ENCODE measurements at regions not wholly inside any gene's neighbourhood (a gene's known extent, or its start where the extent isn't known, plus 50 kb on each side); places are given as distances from the start of the nearest gene placed in this dataset.

GRCh38 chr6:81265106-81265505 lies 487.4 kb downstream of the TENT5A start:
- no peaks in the 10 kb centered on the region for H3K79me2 ChIP-seq (ENCODE audit: control insufficient read depth, insufficient read depth, low read length)
- H3K4me1 ChIP-seq (ENCODE audit: control insufficient read depth, insufficient read depth, low read length), result no peaks in the 10 kb centered on the region
- no peaks in the 10 kb centered on the region for H3K9me3 ChIP-seq (replicated peaks; ENCODE audit: control insufficient read depth, insufficient read depth, low read length)
- intact Hi-C loops (cut with micrococcal nuclease; ENCODE audit: unreplicated experiment) (no loop called here), in situ Hi-C loops (cut with MboI) (no loop called here)
- no peak overlapping the region for H3K27ac ChIP-seq (ENCODE audit: control insufficient read depth, insufficient read depth)
- no peak for DNase-seq (ENCODE audit: low read depth, low spot score)
- no peaks in the 10 kb centered on the region for H4K20me1 ChIP-seq (ENCODE audit: control insufficient read depth, insufficient read depth)
- POLR2A ChIA-PET, result no interaction called here
- no peaks in the 10 kb centered on the region for H3K36me3 ChIP-seq (ENCODE audit: control insufficient read depth in 2 of 2, insufficient read depth in 2 of 2, low read length in 1 of 2)
- RAD21 ChIA-PET (ENCODE audit: unreplicated experiment), result no interaction called here
- CTCF ChIA-PET, result no interaction called here
- no peak overlapping the region for H3K4me3 ChIP-seq
- no peak overlapping the region for H2AFZ ChIP-seq (ENCODE audit: control insufficient read depth, low read depth, low read length)
- no TSS peak for BruUV-seq (replicated peaks)
- no peaks in the 10 kb centered on the region for H3K27me3 ChIP-seq (replicated peaks in 1 of 2; ENCODE audit: control insufficient read depth in 2 of 2, insufficient read depth in 2 of 2, low read length in 1 of 2)
- no peak overlapping the region for H3K9ac ChIP-seq (ENCODE audit: control insufficient read depth, insufficient read depth, low read length)
- no peak overlapping the region for H3K4me2 ChIP-seq (ENCODE audit: control insufficient read depth, insufficient read depth)
- SMC1A ChIA-PET (ENCODE audit: uncharacterized antibody, unreplicated experiment), result no interaction called here
- 60% methylated on average over 4 of the region's 4 CpGs for WGBS (ENCODE audit: insufficient coverage, insufficient replicate concordance, low lambda C conversion rate, missing lambda C conversion rate)
- no peak for ATAC-seq
- TF ChIP-seq PML (IDR thresholded peaks at IDR 0.05; ENCODE audit: low read length) (no peak), EZH2 (IDR thresholded peaks at IDR 0.05; ENCODE audit: borderline replicate concordance, control insufficient read depth, low read depth, low read length) (no peak), ZNF384 (IDR thresholded peaks at IDR 0.05; ENCODE audit: borderline replicate concordance, low read depth, low read length) (no peak), NFYA (IDR thresholded peaks at IDR 0.05; ENCODE audit: borderline replicate concordance, low read depth, low read length) (no peak), TARDBP (IDR thresholded peaks at IDR 0.05; ENCODE audit: borderline replicate concordance) (no peak), NFIC (IDR thresholded peaks at IDR 0.05; ENCODE audit: low read depth, low read length) (no peak), POLR2AphosphoS2 (IDR thresholded peaks at IDR 0.05; ENCODE audit: low read depth, low read length) (no peak), CHD1 (IDR thresholded peaks at IDR 0.05; ENCODE audit: low read depth, low read length) (no peak), CREM (IDR thresholded peaks at IDR 0.05; ENCODE audit: low read depth) (no peak)
- TF ChIP-seq, protein P1, sequence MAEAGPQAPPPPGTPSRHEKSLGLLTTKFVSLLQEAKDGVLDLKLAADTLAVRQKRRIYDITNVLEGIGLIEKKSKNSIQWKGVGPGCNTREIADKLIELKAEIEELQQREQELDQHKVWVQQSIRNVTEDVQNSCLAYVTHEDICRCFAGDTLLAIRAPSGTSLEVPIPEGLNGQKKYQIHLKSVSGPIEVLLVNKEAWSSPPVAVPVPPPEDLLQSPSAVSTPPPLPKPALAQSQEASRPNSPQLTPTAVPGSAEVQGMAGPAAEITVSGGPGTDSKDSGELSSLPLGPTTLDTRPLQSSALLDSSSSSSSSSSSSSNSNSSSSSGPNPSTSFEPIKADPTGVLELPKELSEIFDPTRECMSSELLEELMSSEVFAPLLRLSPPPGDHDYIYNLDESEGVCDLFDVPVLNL (IDR thresholded peaks at IDR 0.05; ENCODE audit: low read depth, low read length), result no peak
- TF ChIP-seq, protein P2, sequence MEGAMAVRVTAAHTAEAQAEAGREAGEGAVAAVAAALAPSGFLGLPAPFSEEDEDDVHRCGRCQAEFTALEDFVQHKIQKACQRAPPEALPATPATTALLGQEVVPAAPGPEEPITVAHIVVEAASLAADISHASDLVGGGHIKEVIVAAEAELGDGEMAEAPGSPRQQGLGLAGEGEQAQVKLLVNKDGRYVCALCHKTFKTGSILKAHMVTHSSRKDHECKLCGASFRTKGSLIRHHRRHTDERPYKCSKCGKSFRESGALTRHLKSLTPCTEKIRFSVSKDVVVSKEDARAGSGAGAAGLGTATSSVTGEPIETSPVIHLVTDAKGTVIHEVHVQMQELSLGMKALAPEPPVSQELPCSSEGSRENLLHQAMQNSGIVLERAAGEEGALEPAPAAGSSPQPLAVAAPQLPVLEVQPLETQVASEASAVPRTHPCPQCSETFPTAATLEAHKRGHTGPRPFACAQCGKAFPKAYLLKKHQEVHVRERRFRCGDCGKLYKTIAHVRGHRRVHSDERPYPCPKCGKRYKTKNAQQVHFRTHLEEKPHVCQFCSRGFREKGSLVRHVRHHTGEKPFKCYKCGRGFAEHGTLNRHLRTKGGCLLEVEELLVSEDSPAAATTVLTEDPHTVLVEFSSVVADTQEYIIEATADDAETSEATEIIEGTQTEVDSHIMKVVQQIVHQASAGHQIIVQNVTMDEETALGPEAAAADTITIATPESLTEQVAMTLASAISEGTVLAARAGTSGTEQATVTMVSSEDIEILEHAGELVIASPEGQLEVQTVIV (IDR thresholded peaks at IDR 0.05; ENCODE audit: borderline replicate concordance, partially characterized antibody), result no peak
- no peak for FAIRE-seq
